Common myeloid progenitor, CD34-positive (primary cell): ENCODE measurements at regions not wholly inside any gene's neighbourhood (a gene's known extent, or its start where the extent isn't known, plus 50 kb on each side); places are given as distances from the start of the nearest gene placed in this dataset.
"Not testable (repeated sequence)": the region's sequence is repeated elsewhere in the genome, so short reads cannot be mapped to it uniquely, and the experiment has no call there.

ENCODE experiments used
- CTCF ChIA-PET: fragments of 350-600 bp; sonication (Branson Sonifier 250); formaldehyde crosslinking; loops from one replicate; lab custom pipeline; 2021; ENCODE audit warnings: antibody characterized with exemption; lab: Charles Lee
- POLR2A ChIA-PET: fragments of 350-600 bp; sonication (Branson Sonifier 250); formaldehyde crosslinking; loops from one replicate; lab custom pipeline; 2021; ENCODE audit warnings: antibody characterized with exemption; lab: Charles Lee
- DNase-seq, 3 donors: peaks; one replicate each; pipeline versions ENCODE4 v3.0.0 to v3.0.0-alpha.2; 2013
- H3K27ac ChIP-seq, 2 experiments: 1 replicate in 1 of 2; 2 replicates in 1 of 2; pipeline ENCODE4 v1.7.0; 2013; ENCODE audit warnings: inconsistent platforms in 2 of 2, low read length in 2 of 2, mild to moderate bottlenecking in 2 of 2, low read depth in 1 of 2, moderate library complexity in 1 of 2; ENCODE audit not compliant: severe bottlenecking in 2 of 2, insufficient read depth in 1 of 2, poor library complexity in 1 of 2
- H3K27me3 ChIP-seq, 5 experiments: replicated peaks in 2 of 5; 1 replicate in 3 of 5; 2 replicates in 2 of 5; pipeline versions ENCODE4 v1.6.1 to v1.7.0; 2013; ENCODE audit warnings: low read length in 4 of 5, mild to moderate bottlenecking in 2 of 5, moderate library complexity in 2 of 5, inconsistent platforms in 1 of 5; ENCODE audit not compliant: insufficient read depth in 5 of 5, control insufficient read depth in 4 of 5
- H3K36me3 ChIP-seq, 4 experiments: 1 replicate in 2 of 4; 2 replicates in 2 of 4; pipeline versions ENCODE4 v1.6.1 to v1.7.0; 2013; ENCODE audit warnings: low read length in 3 of 4, control low read depth in 1 of 4, mild to moderate bottlenecking in 1 of 4; ENCODE audit not compliant: control insufficient read depth in 4 of 4, insufficient read depth in 4 of 4
- H3K4me1 ChIP-seq, 4 experiments: 1 replicate in 3 of 4; 2 replicates in 1 of 4; pipeline versions ENCODE4 v1.6.1 to v1.7.1; 2013; ENCODE audit warnings: low read length in 3 of 4, mild to moderate bottlenecking in 3 of 4, control low read depth in 1 of 4, inconsistent platforms in 1 of 4, moderate library complexity in 1 of 4; ENCODE audit not compliant: control insufficient read depth in 4 of 4, insufficient read depth in 4 of 4; ENCODE audit errors: control extremely low read depth in 1 of 4
- H3K4me3 ChIP-seq, 7 experiments: 1 replicate in 4 of 7; 2 replicates in 3 of 7; pipeline versions ENCODE4 v1.5.1 to v1.7.0; 2013; ENCODE audit warnings: mild to moderate bottlenecking in 7 of 7, low read length in 6 of 7, moderate library complexity in 6 of 7, inconsistent platforms in 2 of 7, low read depth in 2 of 7, control low read depth in 1 of 7; ENCODE audit not compliant: insufficient read depth in 4 of 7, control insufficient read depth in 1 of 7; ENCODE audit errors: extremely low read depth in 1 of 7
- H3K9me3 ChIP-seq, 5 experiments: 1 replicate in 4 of 5; 2 replicates in 1 of 5; pipeline versions ENCODE4 v1.6.1 to v1.7.1; 2013; ENCODE audit warnings: low read length in 4 of 5, mild to moderate bottlenecking in 2 of 5, inconsistent platforms in 1 of 5, low read depth in 1 of 5, moderate library complexity in 1 of 5; ENCODE audit not compliant: control insufficient read depth in 4 of 5, insufficient read depth in 2 of 5; ENCODE audit errors: control extremely low read depth in 1 of 5
- WGBS: methylation state at CpG from one replicate; pipeline ENCODE4 v1.1.5; 2013; ENCODE audit not compliant: insufficient coverage; 5-methylcytosine and 5-hydroxymethylcytosine counted together

GRCh38 chr7:85815526-85815925 is 628.7 kb upstream of the SEMA3D start:
- H3K4me1 ChIP-seq, result no peaks in the 10 kb centered on the region
- no peak for DNase-seq
- ChIA-PET CTCF (no interaction called here), POLR2A (no interaction called here)
- H3K27me3 ChIP-seq, result no peaks in the 10 kb centered on the region
- H3K27ac ChIP-seq, result no peak overlapping the region
- H3K4me3 ChIP-seq, result no peak overlapping the region
- H3K36me3 ChIP-seq, result no peaks in the 10 kb centered on the region
- H3K9me3 ChIP-seq, result no peaks in the 10 kb centered on the region

- H3K36me3 ChIP-seq, result no peaks in the 10 kb centered on the region
- no peaks in the 10 kb centered on the region for H3K9me3 ChIP-seq
- H3K27me3 ChIP-seq, result no peaks in the 10 kb centered on the region
- DNase-seq, result no peak
- POLR2A ChIA-PET, result no interaction called here
- H3K4me1 ChIP-seq, result no peaks in the 10 kb centered on the region
- CTCF ChIA-PET, result no interaction called here
- H3K27ac ChIP-seq, result no peak overlapping the region
- H3K4me3 ChIP-seq, result no peak overlapping the region
Observed at GRCh38 chr7:85806321-85806720, 619.5 kb upstream of the SEMA3D start.

- ChIA-PET POLR2A (no interaction called here), CTCF (no interaction called here)
- H3K27ac ChIP-seq, result no peak overlapping the region
- no peaks in the 10 kb centered on the region for H3K36me3 ChIP-seq
- H3K4me3 ChIP-seq, result no peak overlapping the region
- no peak for DNase-seq
- H3K27me3 ChIP-seq, result no peaks in the 10 kb centered on the region
- H3K9me3 ChIP-seq, result no peaks in the 10 kb centered on the region
- no peaks in the 10 kb centered on the region for H3K4me1 ChIP-seq
Observed at GRCh38 chr7:85805656-85806055, 618.8 kb upstream of the SEMA3D start.

GRCh38 chr7:85805249-85805648 is 618.4 kb upstream of the SEMA3D start:
- Histone ChIP-seq H3K9me3 (no peaks in the 10 kb centered on the region), H3K4me1 (no peaks in the 10 kb centered on the region), H3K27ac (no peak overlapping the region), H3K36me3 (no peaks in the 10 kb centered on the region), H3K4me3 (no peak overlapping the region), H3K27me3 (no peaks in the 10 kb centered on the region)
- DNase-seq, result no peak
- POLR2A ChIA-PET, result no interaction called here
- WGBS, result no CpG with 5 or more reads among the region's 3 CpGs
- CTCF ChIA-PET, result no interaction called here

- no peak overlapping the region for H3K4me3 ChIP-seq
- no peaks in the 10 kb centered on the region for H3K9me3 ChIP-seq
- no peak for DNase-seq
- no peak overlapping the region for H3K27ac ChIP-seq
- ChIA-PET POLR2A (no interaction called here), CTCF (no interaction called here)
- H3K4me1 ChIP-seq, result no peaks in the 10 kb centered on the region
- WGBS, result no CpG with 5 or more reads among the region's 1 CpG
- no peaks in the 10 kb centered on the region for H3K36me3 ChIP-seq
- H3K27me3 ChIP-seq, result no peaks in the 10 kb centered on the region
Observed at GRCh38 chr7:85802211-85802610, 615.4 kb upstream of the SEMA3D start.

GRCh38 chr7:85796956-85797355 is 610.1 kb upstream of the SEMA3D start:
- H3K4me3 ChIP-seq, result no peak overlapping the region
- H3K27ac ChIP-seq, result no peak overlapping the region
- H3K27me3 ChIP-seq, result no peaks in the 10 kb centered on the region
- POLR2A ChIA-PET, result no interaction called here
- no peak for DNase-seq
- WGBS, result 100% methylated on average over 1 of the region's 2 CpGs
- no peaks in the 10 kb centered on the region for H3K36me3 ChIP-seq
- CTCF ChIA-PET, result no interaction called here
- H3K4me1 ChIP-seq, result no peaks in the 10 kb centered on the region
- peaks cover 0 to 2% (median 0%) of the 10 kb centered on the region in 5 experiments for H3K9me3 ChIP-seq

- H3K27me3 ChIP-seq, DNase-seq, H3K36me3 ChIP-seq, POLR2A ChIA-PET, H3K27ac ChIP-seq, H3K4me1 ChIP-seq, CTCF ChIA-PET, H3K9me3 ChIP-seq, H3K4me3 ChIP-seq: not testable (repeated sequence)
- WGBS, result 86% methylated on average over 2 of the region's 4 CpGs
Observed at GRCh38 chr7:85791098-85791497, 604.2 kb upstream of the SEMA3D start.

GRCh38 chr7:85781606-85782005 is 594.8 kb upstream of the SEMA3D start:
- WGBS, result no CpG with 5 or more reads among the region's 4 CpGs
- no peak for DNase-seq
- ChIA-PET POLR2A (no interaction called here), CTCF (no interaction called here)
- Histone ChIP-seq H3K27me3 (no peaks in the 10 kb centered on the region), H3K9me3 (peaks cover 0 to 5% (median 0%) of the 10 kb centered on the region in 5 experiments), H3K4me1 (peaks cover 0 to 2% (median 0%) of the 10 kb centered on the region in 4 experiments), H3K4me3 (no peak overlapping the region), H3K27ac (no peak overlapping the region), H3K36me3 (no peaks in the 10 kb centered on the region)
